ENCODE measurements at regions not wholly inside any gene's neighbourhood (a gene's known extent, or its start where the extent isn't known, plus 50 kb on each side); places are given as distances from the start of the nearest gene placed in this dataset.

GRCh38 chr7:13745530-13745929 is 243.9 kb downstream of the ETV1 start:
- TF ChIP-seq, protein P1, sequence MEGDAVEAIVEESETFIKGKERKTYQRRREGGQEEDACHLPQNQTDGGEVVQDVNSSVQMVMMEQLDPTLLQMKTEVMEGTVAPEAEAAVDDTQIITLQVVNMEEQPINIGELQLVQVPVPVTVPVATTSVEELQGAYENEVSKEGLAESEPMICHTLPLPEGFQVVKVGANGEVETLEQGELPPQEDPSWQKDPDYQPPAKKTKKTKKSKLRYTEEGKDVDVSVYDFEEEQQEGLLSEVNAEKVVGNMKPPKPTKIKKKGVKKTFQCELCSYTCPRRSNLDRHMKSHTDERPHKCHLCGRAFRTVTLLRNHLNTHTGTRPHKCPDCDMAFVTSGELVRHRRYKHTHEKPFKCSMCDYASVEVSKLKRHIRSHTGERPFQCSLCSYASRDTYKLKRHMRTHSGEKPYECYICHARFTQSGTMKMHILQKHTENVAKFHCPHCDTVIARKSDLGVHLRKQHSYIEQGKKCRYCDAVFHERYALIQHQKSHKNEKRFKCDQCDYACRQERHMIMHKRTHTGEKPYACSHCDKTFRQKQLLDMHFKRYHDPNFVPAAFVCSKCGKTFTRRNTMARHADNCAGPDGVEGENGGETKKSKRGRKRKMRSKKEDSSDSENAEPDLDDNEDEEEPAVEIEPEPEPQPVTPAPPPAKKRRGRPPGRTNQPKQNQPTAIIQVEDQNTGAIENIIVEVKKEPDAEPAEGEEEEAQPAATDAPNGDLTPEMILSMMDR (IDR thresholded peaks at IDR 0.05), result no peak
- no peak for TF ChIP-seq POLR2A (IDR thresholded peaks at IDR 0.05)
